B cell (primary cell): ENCODE measurements at regions not wholly inside any gene's neighbourhood (a gene's known extent, or its start where the extent isn't known, plus 50 kb on each side); places are given as distances from the start of the nearest gene placed in this dataset.

Experiments
- ATAC-seq: fragments of 200-7000 bp; cut with Tn5 transposase; one replicate; pipeline ENCODE4 v1.10.0; 2021; ENCODE audit warnings: low read depth, mild to moderate bottlenecking, moderate number of reproducible peaks, moderate library complexity
- CTCF ChIA-PET: fragments of 350-600 bp; sonication (Branson Sonifier 250); formaldehyde crosslinking; loops from one replicate; lab custom pipeline; 2021; ENCODE audit warnings: antibody characterized with exemption, inconsistent platforms; lab: Charles Lee
- POLR2A ChIA-PET: fragments of 350-600 bp; sonication (Branson Sonifier 250); formaldehyde crosslinking; loops from one replicate; lab custom pipeline; 2021; ENCODE audit warnings: antibody characterized with exemption; lab: Charles Lee
- DNase-seq: peaks from one replicate; pipeline ENCODE4 v3.0.0; 2013
- H2AFZ ChIP-seq: 2 replicates; pipeline ENCODE4 v1.6.1; 2012; ENCODE audit warnings: mild to moderate bottlenecking, low read depth, low read length; ENCODE audit not compliant: insufficient read depth, poor library complexity, severe bottlenecking
- H3K27ac ChIP-seq, 2 donors: 1 replicate in 1 of 2; 2 replicates in 1 of 2; pipeline ENCODE4 v1.5.1; 2012 to 2013; ENCODE audit warnings: low read length in 2 of 2, mild to moderate bottlenecking in 2 of 2, moderate library complexity in 1 of 2
- H3K27me3 ChIP-seq, 4 experiments: fragments of 200-600 bp in 1 of 4; sonication (generic) in 1 of 4; replicated peaks in 1 of 4; 1 replicate in 2 of 4; 2 replicates in 2 of 4; pipeline versions ENCODE4 v1.6.1 to v1.7.0; 2013 to 2016; ENCODE audit warnings: low read length in 3 of 4, mild to moderate bottlenecking in 2 of 4, mixed read lengths in 1 of 4, moderate library complexity in 1 of 4; ENCODE audit not compliant: insufficient read depth in 4 of 4, control insufficient read depth in 3 of 4; ENCODE audit errors: control extremely low read depth in 1 of 4
- H3K36me3 ChIP-seq, 2 experiments: replicated peaks in 1 of 2; 1 replicate in 1 of 2; 2 replicates in 1 of 2; pipeline versions ENCODE4 v1.6.1 to v1.7.1; 2013; ENCODE audit warnings: low read length in 1 of 2; ENCODE audit not compliant: insufficient read depth in 2 of 2, control insufficient read depth in 1 of 2; ENCODE audit errors: control extremely low read depth in 1 of 2, extremely low read depth in 1 of 2
- H3K4me1 ChIP-seq, 2 donors: fragments of 200-600 bp in 1 of 2; sonication (generic) in 1 of 2; 1 replicate in 1 of 2; 2 replicates in 1 of 2; pipeline versions ENCODE4 v1.5.1 to v1.6.1; 2013 to 2017; ENCODE audit warnings: low read length in 2 of 2; ENCODE audit not compliant: control insufficient read depth in 2 of 2, insufficient read depth in 2 of 2
- H3K4me2 ChIP-seq: replicated peaks from 2 replicates; pipeline ENCODE3; 2012; ENCODE audit warnings: mild to moderate bottlenecking, low read depth, low read length; ENCODE audit not compliant: poor library complexity, severe bottlenecking
- H3K4me3 ChIP-seq, 5 experiments: fragments of 200-600 bp in 1 of 5; sonication (generic) in 1 of 5; 1 replicate in 3 of 5; 2 replicates in 2 of 5; pipeline versions ENCODE4 v1.5.1 to v1.7.0; 2011 to 2016; ENCODE audit warnings: low read length in 4 of 5, mild to moderate bottlenecking in 4 of 5, low read depth in 2 of 5, control low read depth in 1 of 5, moderate library complexity in 1 of 5; ENCODE audit not compliant: insufficient read depth in 1 of 5; ENCODE audit errors: control extremely low read depth in 1 of 5, extremely low read depth in 1 of 5
- H3K79me2 ChIP-seq: fragments of 200-600 bp; sonication (generic); one replicate; pipeline ENCODE4 v1.6.0; 2016; ENCODE audit warnings: low read length; ENCODE audit not compliant: control insufficient read depth, insufficient read depth
- H3K9ac ChIP-seq: fragments of 200-600 bp; sonication (generic); 2 replicates; pipeline ENCODE4 v1.6.1; 2017; ENCODE audit warnings: mild to moderate bottlenecking, low read length, moderate library complexity
- H3K9me3 ChIP-seq, 3 donors: one replicate each; pipeline versions ENCODE4 v1.6.1 to v1.7.1; 2013; ENCODE audit warnings: low read length in 2 of 3; ENCODE audit not compliant: control insufficient read depth in 2 of 3, insufficient read depth in 1 of 3; ENCODE audit errors: control extremely low read depth in 1 of 3
- H4K20me1 ChIP-seq: 2 replicates; pipeline ENCODE4 v1.6.0; 2012; ENCODE audit warnings: mild to moderate bottlenecking, low read length; ENCODE audit not compliant: insufficient read depth, control insufficient read depth, poor library complexity, severe bottlenecking
- H3K27ac Mint-ChIP-seq: one replicate; pipeline ENCODE4 v1.8.0; 2021; ENCODE audit warnings: mixed read lengths
- H3K27me3 Mint-ChIP-seq: one replicate; pipeline ENCODE4 v1.8.0; 2021; ENCODE audit warnings: mixed read lengths
- H3K4me1 Mint-ChIP-seq: one replicate; pipeline ENCODE4 v1.8.0; 2021; ENCODE audit warnings: mixed read lengths
- H3K4me3 Mint-ChIP-seq: one replicate; pipeline ENCODE4 v1.8.0; 2021; ENCODE audit warnings: mixed read lengths
- H3K9me3 Mint-ChIP-seq: one replicate; pipeline ENCODE4 v1.8.0; 2022; ENCODE audit warnings: mixed read lengths; ENCODE audit not compliant: insufficient read depth
- EZH2 ChIP-seq: IDR thresholded peaks from 2 replicates; pipeline ENCODE4 v1.6.1; 2012; ENCODE audit warnings: borderline replicate concordance, low read depth, mild to moderate bottlenecking, moderate library complexity, low read length; ENCODE audit not compliant: insufficient read depth, poor library complexity, severe bottlenecking
- WGBS: methylation state at CpG from one replicate; pipeline ENCODE4 v1.1.5; 2013; ENCODE audit warnings: missing lambda C conversion rate; ENCODE audit not compliant: insufficient coverage; 5-methylcytosine and 5-hydroxymethylcytosine counted together
- intact Hi-C: fragments of 100-400 bp; cut with micrococcal nuclease; formaldehyde crosslinking; loops from one replicate; pipeline ENCODE4 v1.10.0; 2022
- TF ChIP-seq, protein P1 (sequence below): fragments of 200-600 bp; IDR thresholded peaks from one replicate; pipeline ENCODE4 v1.8.0; 2022; ENCODE audit warnings: antibody characterized with exemption, mild to moderate bottlenecking

DNA sequence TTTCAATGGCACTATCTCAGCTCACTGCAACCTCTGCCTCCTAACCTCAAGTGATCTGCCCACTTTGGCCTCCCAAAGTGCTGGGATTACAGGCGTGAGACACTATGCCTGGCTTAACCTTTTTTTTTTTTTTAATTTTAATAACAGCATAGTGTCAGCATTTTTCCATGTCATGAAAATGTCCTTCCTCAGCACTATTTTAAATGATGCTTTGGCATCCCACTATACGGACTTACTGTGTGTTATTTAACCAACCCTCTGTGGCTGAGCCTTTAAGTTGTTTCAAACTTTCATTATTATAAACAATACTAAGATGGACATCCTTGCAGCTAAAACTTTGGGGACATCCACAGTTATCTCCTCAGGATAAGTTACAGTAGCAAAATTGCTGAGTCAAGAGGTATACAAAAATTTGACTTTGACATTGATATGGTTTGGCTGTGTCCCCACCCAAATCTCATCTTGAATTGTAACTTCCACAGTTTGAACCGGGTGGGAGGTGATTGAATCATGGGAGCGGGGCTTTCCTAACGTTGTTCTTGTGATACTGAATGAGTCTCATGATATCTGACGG, 123.8 kb upstream of the JARID2 start:
- Mint-ChIP-seq H3K27me3 (no peaks in the 10 kb centered on the region), H3K4me1 (no peaks in the 10 kb centered on the region), H3K27ac (no peak overlapping the region), H3K9me3 (no peaks in the 10 kb centered on the region), H3K4me3 (no peak overlapping the region)
- WGBS, result 93% methylated on average over 3 of the region's 6 CpGs
- no peaks in the 10 kb centered on the region for H3K79me2 ChIP-seq
- H4K20me1 ChIP-seq, result no peaks in the 10 kb centered on the region
- H3K4me2 ChIP-seq, result no peak overlapping the region
- H3K4me1 ChIP-seq, result no peaks in the 10 kb centered on the region
- intact Hi-C loops, result no loop called here
- no peaks in the 10 kb centered on the region for H3K9me3 ChIP-seq
- no peaks in the 10 kb centered on the region for H3K36me3 ChIP-seq
- POLR2A ChIA-PET, result no interaction called here
- CTCF ChIA-PET, result no interaction called here
- no peak overlapping the region for H3K9ac ChIP-seq
- ATAC-seq, result no peak
- H3K27me3 ChIP-seq, result no peaks in the 10 kb centered on the region
- no peak overlapping the region for H2AFZ ChIP-seq
- no peak for TF ChIP-seq EZH2
- TF ChIP-seq, protein P1, sequence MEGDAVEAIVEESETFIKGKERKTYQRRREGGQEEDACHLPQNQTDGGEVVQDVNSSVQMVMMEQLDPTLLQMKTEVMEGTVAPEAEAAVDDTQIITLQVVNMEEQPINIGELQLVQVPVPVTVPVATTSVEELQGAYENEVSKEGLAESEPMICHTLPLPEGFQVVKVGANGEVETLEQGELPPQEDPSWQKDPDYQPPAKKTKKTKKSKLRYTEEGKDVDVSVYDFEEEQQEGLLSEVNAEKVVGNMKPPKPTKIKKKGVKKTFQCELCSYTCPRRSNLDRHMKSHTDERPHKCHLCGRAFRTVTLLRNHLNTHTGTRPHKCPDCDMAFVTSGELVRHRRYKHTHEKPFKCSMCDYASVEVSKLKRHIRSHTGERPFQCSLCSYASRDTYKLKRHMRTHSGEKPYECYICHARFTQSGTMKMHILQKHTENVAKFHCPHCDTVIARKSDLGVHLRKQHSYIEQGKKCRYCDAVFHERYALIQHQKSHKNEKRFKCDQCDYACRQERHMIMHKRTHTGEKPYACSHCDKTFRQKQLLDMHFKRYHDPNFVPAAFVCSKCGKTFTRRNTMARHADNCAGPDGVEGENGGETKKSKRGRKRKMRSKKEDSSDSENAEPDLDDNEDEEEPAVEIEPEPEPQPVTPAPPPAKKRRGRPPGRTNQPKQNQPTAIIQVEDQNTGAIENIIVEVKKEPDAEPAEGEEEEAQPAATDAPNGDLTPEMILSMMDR, result no peak
- no peak overlapping the region for H3K27ac ChIP-seq
- H3K4me3 ChIP-seq, result no peak overlapping the region
- DNase-seq, result no peak

DNA sequence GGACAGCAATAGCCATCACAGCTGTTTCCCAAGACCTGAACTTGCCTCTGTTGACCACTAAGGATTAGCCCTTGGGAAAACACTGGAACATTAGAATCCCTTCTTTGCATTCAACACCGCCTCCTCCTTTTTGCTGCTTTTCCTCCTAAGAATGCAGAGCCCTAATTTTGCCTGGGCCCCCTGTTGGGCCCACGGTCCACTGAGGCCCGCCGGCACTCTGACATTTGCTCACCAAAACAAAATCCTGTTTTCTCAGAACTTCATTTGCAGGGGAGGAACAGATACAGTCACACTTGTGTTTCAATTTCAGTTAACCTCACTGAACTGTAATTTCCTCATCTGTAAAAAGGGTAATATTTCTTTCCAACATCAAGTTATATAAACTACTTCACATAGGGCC, 116.0 kb upstream of the JARID2 start:
- Histone ChIP-seq H3K4me2 (peak overlapping the region; percentile 32), H3K27ac (peak overlapping the region in 1 of 2 donors; percentile 11), H2AFZ (peak overlapping the region; percentile 56), H3K79me2 (no peaks in the 10 kb centered on the region), H3K9me3 (no peaks in the 10 kb centered on the region), H3K4me3 (no peak overlapping the region), H3K4me1 (peaks cover 9% of the 10 kb centered on the region in 2 donors), H3K27me3 (no peaks in the 10 kb centered on the region), H3K36me3 (no peaks in the 10 kb centered on the region), H3K9ac (no peak overlapping the region), H4K20me1 (no peaks in the 10 kb centered on the region)
- Mint-ChIP-seq H3K4me3 (no peak overlapping the region), H3K27me3 (no peaks in the 10 kb centered on the region), H3K9me3 (no peaks in the 10 kb centered on the region), H3K4me1 (peaks cover 10% of the 10 kb centered on the region), H3K27ac (peak overlapping the region; percentile 4)
- DNase-seq (no peak), ATAC-seq (no peak)
- WGBS, result 43% methylated on average over 4 of the region's 4 CpGs
- ChIA-PET POLR2A (interaction anchor here (0.6 kb wide), 1 partner anchor 40 kb away, joined by 4 read pairs; no protein-coding TSS in a partner anchor), CTCF (interaction anchor here (0.6 kb wide), 1 partner anchor 291 kb away, joined by 4 read pairs; no protein-coding TSS in a partner anchor)
- intact Hi-C loops, result no loop called here
- no peak for TF ChIP-seq EZH2
- TF ChIP-seq, protein P1, result no peak
